Thoracic aorta (tissue), 2 donors: ENCODE measurements at regions not wholly inside any gene's neighbourhood (a gene's known extent, or its start where the extent isn't known, plus 50 kb on each side); places are given as distances from the start of the nearest gene placed in this dataset.

Experiments
- ATAC-seq: fragments of 150-250 bp; one replicate; pipeline ENCODE4 v1.8.0; 2017; ENCODE audit warnings: low read depth; ENCODE audit not compliant: insufficient number of reproducible peaks, low FRiP score
- DNase-seq: peaks from one replicate; pipeline ENCODE4 v3.0.0-alpha.2; 2020; ENCODE audit warnings: low spot score
- H3K27ac ChIP-seq, 2 donors: fragments of 200-600 bp; sonication (generic); 1 replicate in 1 of 2; 2 replicates in 1 of 2; pipeline ENCODE4 v1.5.1; 2016; ENCODE audit warnings: mild to moderate bottlenecking in 2 of 2, moderate library complexity in 2 of 2
- H3K27me3 ChIP-seq: fragments of 200-600 bp; sonication (generic); replicated peaks from 2 replicates; pipeline ENCODE4 v1.6.0; 2016; ENCODE audit warnings: mild to moderate bottlenecking; ENCODE audit not compliant: insufficient read depth
- H3K36me3 ChIP-seq: fragments of 200-600 bp; sonication (generic); one replicate; pipeline ENCODE4 v1.5.1; 2016
- H3K4me1 ChIP-seq, 2 donors: fragments of 200-600 bp; sonication (generic); 1 replicate in 1 of 2; 2 replicates in 1 of 2; pipeline versions ENCODE4 v1.5.1 to v1.6.0; 2016; ENCODE audit warnings: low read depth in 2 of 2, mild to moderate bottlenecking in 1 of 2; ENCODE audit not compliant: control insufficient read depth in 1 of 2
- H3K4me3 ChIP-seq: fragments of 200-600 bp; sonication (generic); 2 replicates; pipeline ENCODE4 v1.5.1; 2016; ENCODE audit warnings: mild to moderate bottlenecking
- H3K9me3 ChIP-seq: fragments of 200-600 bp; sonication (generic); 2 replicates; pipeline ENCODE4 v1.5.1; 2016
- CTCF ChIP-seq: fragments of 200-600 bp; sonication (generic); IDR thresholded peaks from one replicate; pipeline ENCODE4 v1.5.1; 2019; ENCODE audit warnings: antibody characterized with exemption

DNA sequence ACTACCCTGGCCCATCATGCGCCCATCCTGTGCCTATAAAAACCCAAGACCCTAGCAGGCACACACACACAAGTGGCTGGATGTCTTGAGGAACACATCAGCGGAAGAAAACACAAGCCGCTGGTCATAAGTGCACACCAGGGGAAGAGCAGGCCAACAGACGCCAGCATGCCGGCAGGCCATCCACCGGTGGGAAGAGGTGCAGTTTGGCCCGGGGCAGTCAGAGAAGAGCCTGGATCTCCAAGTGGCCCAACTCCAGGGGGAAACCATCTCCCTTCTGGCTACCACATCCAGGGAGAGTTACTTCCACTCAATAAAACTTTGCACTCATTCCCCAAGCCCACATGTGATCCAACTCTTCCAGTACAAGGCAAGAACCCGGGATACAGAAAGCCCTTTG, 2001.3 kb upstream of the NUDT12 start:
- Histone ChIP-seq H3K4me3 (no peak overlapping the region), H3K36me3 (no peaks in the 10 kb centered on the region), H3K4me1 (no peaks in the 10 kb centered on the region), H3K27ac (no peak overlapping the region), H3K9me3 (no peaks in the 10 kb centered on the region), H3K27me3 (no peaks in the 10 kb centered on the region)
- DNase-seq (no peak), ATAC-seq (no peak)
- no peak for TF ChIP-seq CTCF

- no peak for DNase-seq
- Histone ChIP-seq H3K27ac (no peak overlapping the region), H3K27me3 (no peaks in the 10 kb centered on the region), H3K9me3 (no peaks in the 10 kb centered on the region), H3K36me3 (no peaks in the 10 kb centered on the region), H3K4me1 (no peaks in the 10 kb centered on the region), H3K4me3 (no peak overlapping the region)
- TF ChIP-seq CTCF, result no peak
- no peak for ATAC-seq
These were observed 1992.1 kb upstream of the NUDT12 start for GRCh38 chr5:105554568-105555169.

GRCh38 chr5:105544300-105544699, 1981.7 kb upstream of the NUDT12 start:
- Histone ChIP-seq H3K27me3 (no peaks in the 10 kb centered on the region), H3K27ac (no peak overlapping the region), H3K4me1 (peaks cover 0 to 4% of the 10 kb centered on the region in 2 donors), H3K4me3 (no peak overlapping the region), H3K9me3 (no peaks in the 10 kb centered on the region), H3K36me3 (no peaks in the 10 kb centered on the region)
- ATAC-seq (no peak), DNase-seq (no peak)
- TF ChIP-seq CTCF, result no peak

- no peak overlapping the region for H3K27ac ChIP-seq
- no peak for ATAC-seq
- H3K27me3 ChIP-seq, result no peaks in the 10 kb centered on the region
- H3K4me1 ChIP-seq, result no peaks in the 10 kb centered on the region
- no peaks in the 10 kb centered on the region for H3K9me3 ChIP-seq
- no peaks in the 10 kb centered on the region for H3K36me3 ChIP-seq
- TF ChIP-seq CTCF, result no peak
- no peak for DNase-seq
- no peak overlapping the region for H3K4me3 ChIP-seq
These were observed 1974.1 kb upstream of the NUDT12 start for GRCh38 chr5:105536675-105537074.

- DNase-seq (no peak), ATAC-seq (no peak)
- Histone ChIP-seq H3K9me3 (peaks cover 4% of the 10 kb centered on the region), H3K27ac (no peak overlapping the region), H3K27me3 (no peaks in the 10 kb centered on the region), H3K36me3 (no peaks in the 10 kb centered on the region), H3K4me1 (no peaks in the 10 kb centered on the region), H3K4me3 (no peak overlapping the region)
- TF ChIP-seq CTCF, result no peak
These were observed 1968.2 kb upstream of the NUDT12 start for GRCh38 chr5:105530716-105531261.
